ENCODE measurements at regions not wholly inside any gene's neighbourhood (a gene's known extent, or its start where the extent isn't known, plus 50 kb on each side); places are given as distances from the start of the nearest gene placed in this dataset.
"Not testable (repeated sequence)": the region's sequence is repeated elsewhere in the genome, so short reads cannot be mapped to it uniquely, and the experiment has no call there.

GRCh38 chr2:238510911-238511613 is 84.3 kb downstream of the ASB1 start:
- Histone ChIP-seq H3K4me3 (ENCODE audit: low read depth in 1 of 2, low read length in 2 of 2) (no peak overlapping the region), H3K9me3 (ENCODE audit: control insufficient read depth in 1 of 2, low read length in 2 of 2) (peaks cover 0 to 2% of the 10 kb centered on the region in 2 donors), H3K27ac (ENCODE audit: low read length) (no peak overlapping the region), H3K4me1 (ENCODE audit: control insufficient read depth in 1 of 2, insufficient read depth in 2 of 2, low read length in 2 of 2) (peaks cover 0 to 11% of the 10 kb centered on the region in 2 donors), H3K36me3 (ENCODE audit: control insufficient read depth in 1 of 2, insufficient read depth in 2 of 2, low read length in 2 of 2) (no peaks in the 10 kb centered on the region), H3K27me3 (ENCODE audit: low read depth, low read length) (no peaks in the 10 kb centered on the region)

- no peak overlapping the region for H3K27ac ChIP-seq (ENCODE audit: low read length)
- no peaks in the 10 kb centered on the region for H3K36me3 ChIP-seq (ENCODE audit: control insufficient read depth in 1 of 2, insufficient read depth in 2 of 2, low read length in 2 of 2)
- H3K4me1 ChIP-seq (ENCODE audit: control insufficient read depth in 1 of 2, insufficient read depth in 2 of 2, low read length in 2 of 2): peaks cover 0 to 11% of the 10 kb centered on the region in 2 donors
- no peaks in the 10 kb centered on the region for H3K27me3 ChIP-seq (ENCODE audit: low read depth, low read length)
- no peak overlapping the region for H3K4me3 ChIP-seq (ENCODE audit: low read depth in 1 of 2, low read length in 2 of 2)
- H3K9me3 ChIP-seq (ENCODE audit: control insufficient read depth in 1 of 2, low read length in 2 of 2): peaks cover under 1 to 6% of the 10 kb centered on the region in 2 donors
Measured at GRCh38 chr2:238511614-238511950, 84.9 kb downstream of the ASB1 start.

- Histone ChIP-seq H3K9me3 (ENCODE audit: control insufficient read depth in 1 of 2, low read length in 2 of 2) (peaks cover 7 to 13% of the 10 kb centered on the region in 2 donors), H3K27ac (ENCODE audit: low read length) (no peak overlapping the region), H3K27me3 (ENCODE audit: low read depth, low read length) (no peaks in the 10 kb centered on the region), H3K36me3 (ENCODE audit: control insufficient read depth in 1 of 2, insufficient read depth in 2 of 2, low read length in 2 of 2) (no peaks in the 10 kb centered on the region), H3K4me3 (ENCODE audit: low read depth in 1 of 2, low read length in 2 of 2) (no peak overlapping the region), H3K4me1 (ENCODE audit: control insufficient read depth in 1 of 2, insufficient read depth in 2 of 2, low read length in 2 of 2) (peaks cover 0 to 11% of the 10 kb centered on the region in 2 donors)
Measured at GRCh38 chr2:238512247-238512867, 85.6 kb downstream of the ASB1 start.

GRCh38 chr2:238513346-238513745 is 86.6 kb downstream of the ASB1 start:
- H3K27me3 ChIP-seq (ENCODE audit: low read depth, low read length): no peaks in the 10 kb centered on the region
- peaks cover 13 to 20% of the 10 kb centered on the region in 2 donors for H3K9me3 ChIP-seq (ENCODE audit: control insufficient read depth in 1 of 2, low read length in 2 of 2)
- no peak overlapping the region for H3K4me3 ChIP-seq (ENCODE audit: low read depth in 1 of 2, low read length in 2 of 2)
- peaks cover 0 to 11% of the 10 kb centered on the region in 2 donors for H3K4me1 ChIP-seq (ENCODE audit: control insufficient read depth in 1 of 2, insufficient read depth in 2 of 2, low read length in 2 of 2)
- H3K36me3 ChIP-seq (ENCODE audit: control insufficient read depth in 1 of 2, insufficient read depth in 2 of 2, low read length in 2 of 2): no peaks in the 10 kb centered on the region
- no peak overlapping the region for H3K27ac ChIP-seq (ENCODE audit: low read length)

- H3K27ac ChIP-seq (ENCODE audit: low read length); H3K4me3 ChIP-seq (ENCODE audit: low read depth in 1 of 2, low read length in 2 of 2); H3K27me3 ChIP-seq (ENCODE audit: low read depth, low read length); H3K36me3 ChIP-seq (ENCODE audit: control insufficient read depth in 1 of 2, insufficient read depth in 2 of 2, low read length in 2 of 2): not testable (repeated sequence)
- peaks cover 0 to 11% of the 10 kb centered on the region in 2 donors for H3K4me1 ChIP-seq (ENCODE audit: control insufficient read depth in 1 of 2, insufficient read depth in 2 of 2, low read length in 2 of 2)
- peaks cover 13 to 20% of the 10 kb centered on the region in 2 donors for H3K9me3 ChIP-seq (ENCODE audit: control insufficient read depth in 1 of 2, low read length in 2 of 2)
Measured at GRCh38 chr2:238514024-238514423, 87.3 kb downstream of the ASB1 start.

- Histone ChIP-seq H3K36me3 (ENCODE audit: control insufficient read depth in 1 of 2, insufficient read depth in 2 of 2, low read length in 2 of 2) (no peaks in the 10 kb centered on the region), H3K9me3 (ENCODE audit: control insufficient read depth in 1 of 2, low read length in 2 of 2) (peaks cover 13 to 20% of the 10 kb centered on the region in 2 donors), H3K27ac (ENCODE audit: low read length) (no peak overlapping the region), H3K27me3 (ENCODE audit: low read depth, low read length) (no peaks in the 10 kb centered on the region), H3K4me1 (ENCODE audit: control insufficient read depth in 1 of 2, insufficient read depth in 2 of 2, low read length in 2 of 2) (no peaks in the 10 kb centered on the region), H3K4me3 (ENCODE audit: low read depth in 1 of 2, low read length in 2 of 2) (no peak overlapping the region)
Measured at GRCh38 chr2:238515377-238515776, 88.7 kb downstream of the ASB1 start.

- H3K4me1 ChIP-seq (ENCODE audit: control insufficient read depth in 1 of 2, insufficient read depth in 2 of 2, low read length in 2 of 2): no peaks in the 10 kb centered on the region
- H3K4me3 ChIP-seq (ENCODE audit: low read depth in 1 of 2, low read length in 2 of 2): peak overlapping the region in 1 of 2 donors; percentile 21
- no peaks in the 10 kb centered on the region for H3K27me3 ChIP-seq (ENCODE audit: low read depth, low read length)
- H3K9me3 ChIP-seq (ENCODE audit: control insufficient read depth in 1 of 2, low read length in 2 of 2): peaks cover 13 to 20% of the 10 kb centered on the region in 2 donors
- H3K27ac ChIP-seq (ENCODE audit: low read length): no peak overlapping the region
- H3K36me3 ChIP-seq (ENCODE audit: control insufficient read depth in 1 of 2, insufficient read depth in 2 of 2, low read length in 2 of 2): no peaks in the 10 kb centered on the region
Measured at GRCh38 chr2:238517209-238517608, 90.5 kb downstream of the ASB1 start.

- Histone ChIP-seq H3K27ac (ENCODE audit: low read length) (no peak overlapping the region), H3K4me3 (ENCODE audit: low read depth in 1 of 2, low read length in 2 of 2) (peak overlapping the region in 1 of 2 donors; percentile 27)
Measured at GRCh38 chr2:238518172-238518820, 91.6 kb downstream of the ASB1 start.

GRCh38 chr2:238518821-238519186 is 92.1 kb downstream of the ASB1 start:
- H3K9me3 ChIP-seq (ENCODE audit: control insufficient read depth in 1 of 2, low read length in 2 of 2): peaks cover 13 to 20% of the 10 kb centered on the region in 2 donors
- no peak overlapping the region for H3K4me3 ChIP-seq (ENCODE audit: low read depth in 1 of 2, low read length in 2 of 2)
- H3K36me3 ChIP-seq (ENCODE audit: control insufficient read depth in 1 of 2, insufficient read depth in 2 of 2, low read length in 2 of 2): no peaks in the 10 kb centered on the region
- H3K27me3 ChIP-seq (ENCODE audit: low read depth, low read length): no peaks in the 10 kb centered on the region
- peaks cover 0 to 11% of the 10 kb centered on the region in 2 donors for H3K4me1 ChIP-seq (ENCODE audit: control insufficient read depth in 1 of 2, insufficient read depth in 2 of 2, low read length in 2 of 2)
- H3K27ac ChIP-seq (ENCODE audit: low read length): no peak overlapping the region

More at GRCh38 chr2:238518172-238518820, 91.6 kb downstream of the ASB1 start:
- Histone ChIP-seq H3K36me3 (ENCODE audit: control insufficient read depth in 1 of 2, insufficient read depth in 2 of 2, low read length in 2 of 2) (no peaks in the 10 kb centered on the region), H3K27me3 (ENCODE audit: low read depth, low read length) (no peaks in the 10 kb centered on the region), H3K9me3 (ENCODE audit: control insufficient read depth in 1 of 2, low read length in 2 of 2) (peaks cover 13 to 20% of the 10 kb centered on the region in 2 donors), H3K4me1 (ENCODE audit: control insufficient read depth in 1 of 2, insufficient read depth in 2 of 2, low read length in 2 of 2) (peaks cover 0 to 6% of the 10 kb centered on the region in 2 donors)

- peaks cover 0 to 13% of the 10 kb centered on the region in 2 donors for H3K4me1 ChIP-seq (ENCODE audit: control insufficient read depth in 1 of 2, insufficient read depth in 2 of 2, low read length in 2 of 2)
- H3K36me3 ChIP-seq (ENCODE audit: control insufficient read depth in 1 of 2, insufficient read depth in 2 of 2, low read length in 2 of 2): no peaks in the 10 kb centered on the region
- H3K4me3 ChIP-seq (ENCODE audit: low read depth in 1 of 2, low read length in 2 of 2): no peak overlapping the region
Measured at GRCh38 chr2:238520359-238520886, 93.7 kb downstream of the ASB1 start.

GRCh38 chr2:238521002-238521401 is 94.3 kb downstream of the ASB1 start:
- H3K9me3 ChIP-seq (ENCODE audit: control insufficient read depth in 1 of 2, low read length in 2 of 2): peaks cover 13 to 19% of the 10 kb centered on the region in 2 donors
- peaks cover 0 to 13% of the 10 kb centered on the region in 2 donors for H3K4me1 ChIP-seq (ENCODE audit: control insufficient read depth in 1 of 2, insufficient read depth in 2 of 2, low read length in 2 of 2)
- no peak overlapping the region for H3K27ac ChIP-seq (ENCODE audit: low read length)
- no peaks in the 10 kb centered on the region for H3K36me3 ChIP-seq (ENCODE audit: control insufficient read depth in 1 of 2, insufficient read depth in 2 of 2, low read length in 2 of 2)
- H3K4me3 ChIP-seq (ENCODE audit: low read depth in 1 of 2, low read length in 2 of 2): no peak overlapping the region
- no peaks in the 10 kb centered on the region for H3K27me3 ChIP-seq (ENCODE audit: low read depth, low read length)

More at GRCh38 chr2:238520359-238520886, 93.7 kb downstream of the ASB1 start:
- Histone ChIP-seq H3K9me3 (ENCODE audit: control insufficient read depth in 1 of 2, low read length in 2 of 2) (peaks cover 13 to 20% of the 10 kb centered on the region in 2 donors), H3K27me3 (ENCODE audit: low read depth, low read length) (no peaks in the 10 kb centered on the region), H3K27ac (ENCODE audit: low read length) (no peak overlapping the region)
